ENCODE measurements at regions not wholly inside any gene's neighbourhood (a gene's known extent, or its start where the extent isn't known, plus 50 kb on each side); places are given as distances from the start of the nearest gene placed in this dataset.

GRCh38 chr12:46896680-46897079 is 70.9 kb upstream of the SLC38A4 start:
- TF ChIP-seq EZH2 (IDR thresholded peaks at IDR 0.05; ENCODE audit: borderline replicate concordance, low read depth, low read length, severe bottlenecking): no peak
- no peak for TF ChIP-seq JUN (IDR thresholded peaks at IDR 0.05; ENCODE audit: borderline replicate concordance, insufficient read depth, insufficient read length, low read depth)
- TF ChIP-seq POLR2A (IDR thresholded peaks at IDR 0.05; ENCODE audit: low read depth, low read length): no peak
- no peak for TF ChIP-seq POLR2AphosphoS5 (IDR thresholded peaks at IDR 0.05; ENCODE audit: insufficient read depth, low read depth, low read length)
- TF ChIP-seq MAX (IDR thresholded peaks at IDR 0.05; ENCODE audit: insufficient read depth, insufficient read length): no peak
- TF ChIP-seq FOS (IDR thresholded peaks at IDR 0.05; ENCODE audit: borderline replicate concordance, insufficient read depth, low read length): no peak
- TF ChIP-seq CTCF (IDR thresholded peaks at IDR 0.05; ENCODE audit: extremely low read depth in 1 of 2, insufficient read depth in 1 of 2, low read depth in 1 of 2, low read length in 2 of 2): no peak
- no peak for TF ChIP-seq GATA2 (IDR thresholded peaks at IDR 0.05; ENCODE audit: insufficient read depth, insufficient read length, low read depth, low read length)
- TF ChIP-seq MYC (IDR thresholded peaks at IDR 0.05; ENCODE audit: low read depth, low read length): no peak
- BruUV-seq (replicated peaks): no TSS peak
- H3K9ac ChIP-seq (replicated peaks; ENCODE audit: extremely low read depth, insufficient read depth, low read length): no peak overlapping the region
- H3K36me3 ChIP-seq (ENCODE audit: control insufficient read depth in 2 of 2, extremely low read depth in 1 of 2, insufficient read depth in 2 of 2, low read length in 2 of 2): no peaks in the 10 kb centered on the region
- no peaks in the 10 kb centered on the region for H3K79me2 ChIP-seq (ENCODE audit: control insufficient read depth, insufficient read depth, low read length)
- no peaks in the 10 kb centered on the region for H4K20me1 ChIP-seq (replicated peaks; ENCODE audit: control insufficient read depth, extremely low read depth, insufficient read depth, low read length)
- no peak overlapping the region for H3K4me2 ChIP-seq (ENCODE audit: insufficient read depth, low read length)
- no peak overlapping the region for H2AFZ ChIP-seq (ENCODE audit: low read depth, low read length)
- no peaks in the 10 kb centered on the region for H3K9me1 ChIP-seq (replicated peaks; ENCODE audit: control insufficient read depth, extremely low read depth, insufficient read depth, low read length)
- ChIA-PET POLR2A (no interaction called here), CTCF (no interaction called here)
- dilution Hi-C loops (cut with MboI; ENCODE audit: extremely low pct_ligation_motif_present, low sequenced_read_pairs): no loop called here
- intact Hi-C loops (cut with micrococcal nuclease): loop anchor here (1.0 kb wide), 1 partner anchor 19 kb away; no protein-coding TSS in a partner anchor
- no peaks in the 10 kb centered on the region for H3K9me3 ChIP-seq (replicated peaks; ENCODE audit: control insufficient read depth, insufficient read depth, low read length)
- H3K27ac ChIP-seq (ENCODE audit: insufficient read depth, low read depth, low read length): no peak overlapping the region
- H3K4me3 ChIP-seq (replicated peaks in 1 of 3; ENCODE audit: insufficient read depth in 1 of 3, low read depth in 1 of 3, low read length in 3 of 3): no peak overlapping the region
- H3K27me3 ChIP-seq (ENCODE audit: control insufficient read depth in 2 of 2, insufficient read depth in 2 of 2, low read length in 2 of 2): peaks cover 5 to 10% of the 10 kb centered on the region in 2 experiments
- no peaks in the 10 kb centered on the region for H3K4me1 ChIP-seq (ENCODE audit: control insufficient read depth, extremely low read depth, insufficient read depth, low read length)
- no peak for DNase-seq (ENCODE audit: low read depth, low spot score)
- no peak for FAIRE-seq

Data from endothelial cell of umbilical vein (primary cell).